GM18909 (cell line): ENCODE measurements at regions not wholly inside any gene's neighbourhood (a gene's known extent, or its start where the extent isn't known, plus 50 kb on each side); places are given as distances from the start of the nearest gene placed in this dataset.
"Not testable (repeated sequence)": the region's sequence is repeated elsewhere in the genome, so short reads cannot be mapped to it uniquely, and the experiment has no call there.

Experiments
- ATAC-seq: cut with Tn5 transposase; IDR thresholded peaks from one replicate; pipeline ENCODE4 v1.9.1; 2021; ENCODE audit warnings: mild to moderate bottlenecking; ENCODE audit not compliant: unreplicated experiment, poor library complexity

DNA sequence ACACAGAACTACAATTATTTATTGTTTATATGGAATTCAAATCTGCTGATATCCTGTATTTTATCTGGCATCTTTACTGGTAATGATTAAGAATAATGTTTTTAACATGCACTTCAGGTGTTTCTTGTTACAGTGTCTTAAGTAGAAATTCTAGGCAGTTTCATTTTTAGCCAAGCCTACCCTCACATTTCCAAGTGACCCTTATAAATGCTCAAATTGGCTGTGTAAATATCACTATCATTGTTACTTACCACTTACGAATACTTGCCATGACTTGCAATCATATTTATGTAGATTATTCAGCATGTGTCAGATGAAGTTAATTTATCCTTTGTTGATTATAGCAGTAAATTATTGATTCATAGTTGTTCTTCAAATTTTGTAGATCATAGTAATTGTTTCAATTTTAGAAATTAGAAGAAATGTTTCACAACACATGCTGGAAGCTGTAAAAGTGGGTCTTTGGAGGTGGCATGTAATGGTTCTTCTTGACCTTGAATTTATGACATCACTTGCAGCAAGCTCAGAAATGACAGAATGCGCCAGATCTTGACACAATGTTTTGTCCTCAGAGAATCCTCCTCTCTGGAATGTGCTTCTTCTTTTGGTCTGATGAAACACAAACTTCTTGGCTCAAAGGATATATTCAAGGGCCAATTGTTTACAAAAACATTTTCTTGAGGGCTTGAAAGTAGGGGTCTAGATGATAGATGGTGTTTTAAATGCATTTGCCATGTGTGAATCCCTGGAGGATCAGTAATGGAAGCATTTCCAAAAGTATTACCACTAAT, 471.8 kb downstream of the COL12A1 start:
- no peak for ATAC-seq

DNA sequence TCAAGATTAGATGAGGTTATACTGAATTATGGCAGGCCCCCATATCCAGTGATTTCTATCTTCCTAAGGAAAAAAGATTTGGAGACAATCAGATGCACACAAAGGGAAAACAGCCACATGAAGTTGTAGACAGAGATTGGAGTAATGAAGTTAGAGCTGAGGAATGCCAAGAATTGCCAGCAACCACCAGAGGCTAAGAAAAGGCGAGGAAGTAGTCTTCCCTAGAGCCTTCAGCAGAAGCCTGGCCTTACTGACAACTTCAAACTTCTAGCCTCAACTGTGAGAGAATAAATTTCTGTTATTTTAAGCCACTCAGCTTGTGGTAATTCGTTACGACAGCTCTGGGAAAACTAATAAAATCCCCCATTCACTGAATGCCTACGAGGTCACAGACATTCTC, 473.9 kb downstream of the COL12A1 start:
- ATAC-seq: no peak

DNA sequence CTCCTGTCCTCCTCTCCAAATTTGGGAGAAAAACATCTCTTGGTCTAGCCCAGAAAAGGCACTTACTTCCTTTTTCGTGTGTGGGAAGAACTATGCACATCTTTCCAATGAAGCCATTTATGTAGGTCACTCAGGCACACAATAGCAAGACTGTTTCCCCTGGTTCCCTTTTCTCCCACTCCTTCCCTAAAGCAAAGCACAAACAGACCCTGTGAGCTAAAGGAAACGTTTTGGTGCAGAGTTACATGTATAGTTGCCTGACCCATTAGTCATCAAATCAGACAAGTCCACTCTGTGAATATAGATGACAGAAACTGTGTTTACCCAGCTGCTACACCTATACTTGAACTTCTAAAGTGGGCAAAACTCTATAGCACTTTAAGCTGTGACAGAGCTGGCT, 474.6 kb downstream of the COL12A1 start:
- ATAC-seq: no peak

DNA sequence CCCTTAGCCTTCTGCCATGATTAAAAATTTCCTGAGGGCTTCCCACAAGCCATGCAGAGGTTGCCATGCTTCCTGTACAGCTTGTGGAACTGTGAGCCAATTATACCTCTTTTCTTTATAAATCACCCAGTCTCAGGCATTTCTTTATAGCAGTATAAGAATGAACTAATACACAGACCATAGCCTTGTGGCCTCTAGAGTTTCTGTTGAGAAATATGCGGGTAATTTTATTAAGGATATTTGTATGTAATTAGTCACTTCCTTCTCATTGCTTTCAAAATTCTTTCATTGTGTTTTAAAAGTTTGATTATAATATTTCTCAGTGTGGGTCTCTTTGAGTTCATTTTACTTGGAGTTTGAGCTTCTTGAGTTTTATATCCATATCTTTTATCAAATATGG, 484.9 kb downstream of the COL12A1 start:
- no peak for ATAC-seq

DNA sequence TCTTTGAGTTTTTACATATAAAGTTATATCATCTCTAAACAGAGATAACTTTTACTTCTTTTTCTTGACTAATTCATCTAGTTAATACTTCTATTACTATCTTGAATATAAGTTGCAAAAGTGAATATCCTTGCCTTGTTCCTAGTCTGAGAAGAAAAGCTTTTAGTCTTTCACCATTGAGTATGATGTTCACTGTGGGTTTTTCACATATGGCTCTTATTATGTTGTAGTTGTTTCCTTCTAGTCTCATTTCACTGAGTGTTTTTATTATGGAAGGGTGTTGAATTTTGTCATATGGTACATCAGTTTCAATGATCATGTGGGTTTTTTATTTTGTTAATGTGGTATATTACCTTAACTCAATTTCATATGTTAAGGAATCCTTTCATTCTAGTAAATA, 488.3 kb downstream of the COL12A1 start:
- no peak for ATAC-seq

DNA sequence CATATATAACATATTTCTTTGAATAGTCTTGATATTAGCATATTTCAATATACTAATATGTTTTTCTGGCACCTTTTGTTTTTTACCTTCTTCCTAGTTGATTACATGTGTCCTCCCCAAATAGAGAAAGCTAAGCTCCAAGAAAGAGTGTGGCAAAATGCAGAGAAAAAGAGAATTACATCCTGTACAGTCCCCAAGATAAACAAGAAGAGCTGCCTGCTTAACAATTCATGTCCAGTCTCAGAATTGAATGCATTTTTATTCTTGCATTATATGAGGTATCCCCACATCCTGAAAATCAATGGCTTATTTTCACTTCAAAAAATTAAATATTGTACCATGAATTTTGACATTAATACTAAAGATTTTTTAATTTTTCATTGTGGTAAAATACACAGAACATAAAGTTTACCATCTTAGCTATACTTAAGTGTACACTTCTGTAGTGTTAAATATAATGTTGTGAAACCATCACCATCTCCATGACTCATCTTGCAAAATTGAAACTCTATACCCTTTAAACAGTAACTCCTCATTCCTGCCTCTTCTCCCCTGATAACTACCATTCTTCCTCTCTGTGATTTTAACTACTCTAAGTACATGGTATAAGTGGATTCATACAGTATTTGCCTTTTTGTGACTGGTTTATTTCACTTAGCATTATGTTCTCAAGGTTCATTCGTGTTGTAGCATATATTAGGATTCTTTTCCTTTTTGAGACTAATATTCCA, 490.3 kb downstream of the COL12A1 start:
- ATAC-seq: no peak

DNA sequence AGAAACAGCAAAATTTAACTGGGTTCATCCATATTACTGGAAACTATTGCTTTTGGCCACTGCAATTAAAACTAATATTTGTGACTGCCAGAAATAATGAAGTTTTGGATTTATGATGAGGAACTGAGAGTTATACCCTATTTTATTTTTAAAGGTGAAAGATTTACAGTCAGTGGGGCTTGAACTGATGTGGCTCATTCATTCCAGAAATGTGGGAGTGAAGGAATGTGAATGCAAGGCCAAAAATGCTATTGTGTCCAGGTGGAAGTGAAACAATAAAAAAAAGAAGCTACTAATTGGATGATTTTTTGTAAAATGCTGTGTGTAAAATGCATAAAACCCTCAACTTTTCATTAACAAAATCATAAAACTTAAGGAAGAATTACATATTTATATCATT, 491.9 kb downstream of the COL12A1 start:
- ATAC-seq: no peak

DNA sequence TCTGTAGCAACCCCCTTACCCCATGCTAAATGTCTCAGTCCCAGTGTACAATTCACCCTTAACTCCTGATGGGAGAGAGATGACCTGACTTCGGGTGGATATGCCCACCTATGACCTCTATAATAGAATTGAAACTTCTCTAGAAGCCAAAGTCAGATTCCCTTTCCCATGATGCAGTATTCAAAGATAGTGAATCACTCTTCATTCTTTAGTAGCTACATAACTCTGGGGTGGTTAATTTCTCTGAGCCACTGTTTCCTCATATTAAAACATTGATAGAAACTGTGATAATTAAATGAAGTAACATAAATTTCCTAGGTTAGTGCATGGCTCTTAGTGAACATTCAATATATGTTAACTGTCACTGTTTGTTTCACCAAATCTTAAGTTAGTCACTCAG, 500.4 kb downstream of the COL12A1 start:
- ATAC-seq: no peak

DNA sequence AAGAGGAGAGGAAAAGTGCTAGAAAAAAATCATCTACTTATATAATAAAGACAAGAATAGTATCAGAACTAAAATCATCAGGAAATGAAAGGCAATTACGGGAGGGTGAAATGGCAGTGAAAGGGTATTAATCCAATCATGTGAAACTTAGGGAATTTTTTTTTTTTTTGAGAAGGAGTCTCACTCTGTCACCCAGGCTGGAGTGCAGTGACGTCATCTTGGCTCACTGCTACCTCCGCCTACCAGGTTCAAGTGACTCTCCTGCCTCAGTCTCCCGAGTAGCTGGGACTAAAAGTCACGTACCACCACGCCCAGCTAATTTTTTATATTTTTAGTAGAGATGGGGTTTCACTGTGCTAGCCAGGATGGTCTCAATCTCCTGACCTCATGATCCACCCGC, 501.3 kb downstream of the COL12A1 start:
- ATAC-seq: not testable (repeated sequence)

DNA sequence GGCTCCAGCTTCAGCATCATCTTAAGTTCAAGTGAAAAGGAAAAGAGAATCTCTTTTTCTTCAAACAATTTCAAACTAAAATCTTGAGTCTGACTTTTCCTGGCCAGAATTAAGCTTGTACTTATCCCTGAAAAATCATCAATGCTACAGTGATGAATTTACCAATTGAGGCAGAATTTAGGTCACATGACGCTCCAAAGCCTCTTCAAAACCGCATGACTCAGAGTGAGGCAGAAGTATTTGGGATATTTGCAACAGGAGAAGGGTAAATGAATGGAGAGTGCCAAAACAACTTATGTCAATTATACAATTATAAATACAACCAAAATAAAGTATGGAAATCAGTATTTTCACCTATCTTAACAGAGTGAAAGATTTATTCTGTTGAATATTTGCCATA, 515.5 kb downstream of the COL12A1 start:
- no peak for ATAC-seq

DNA sequence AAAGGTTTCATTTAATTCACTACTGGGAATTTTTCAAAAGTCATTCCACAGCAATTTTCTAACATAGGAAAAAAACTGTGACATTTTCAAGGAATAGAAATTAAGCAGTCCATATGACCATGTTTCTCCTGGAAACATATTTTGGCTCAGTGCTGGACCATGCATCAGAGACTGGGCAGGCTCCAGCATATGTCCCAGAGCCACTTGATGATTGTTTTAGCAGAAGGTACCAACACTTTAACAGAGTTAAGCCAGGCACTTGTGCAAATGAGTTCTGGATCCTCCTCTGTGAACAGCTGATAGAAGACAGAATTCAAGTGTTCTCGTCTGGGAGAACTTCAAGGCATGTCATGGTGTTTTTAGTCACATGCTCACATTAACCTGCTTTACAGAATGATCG, 516.3 kb downstream of the COL12A1 start:
- ATAC-seq: no peak

DNA sequence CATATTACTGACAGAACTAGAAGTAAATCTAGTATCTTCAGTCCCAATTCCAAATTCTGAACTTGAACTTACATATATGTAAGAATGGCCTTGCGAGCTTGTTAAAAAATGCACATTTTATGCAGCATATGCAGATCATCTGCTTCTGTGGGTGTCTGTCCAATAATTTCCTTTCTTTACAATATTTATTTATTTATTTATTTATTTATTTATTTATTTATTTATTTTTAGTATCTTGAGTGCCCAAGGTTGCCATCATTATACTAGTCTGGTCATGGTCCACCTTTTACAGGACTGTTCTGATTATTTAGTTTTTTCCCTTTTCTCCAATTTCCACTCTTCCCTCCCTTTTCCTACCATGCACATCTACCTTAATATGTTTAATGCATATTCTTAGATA, 528.4 kb downstream of the COL12A1 start:
- ATAC-seq: no peak

DNA sequence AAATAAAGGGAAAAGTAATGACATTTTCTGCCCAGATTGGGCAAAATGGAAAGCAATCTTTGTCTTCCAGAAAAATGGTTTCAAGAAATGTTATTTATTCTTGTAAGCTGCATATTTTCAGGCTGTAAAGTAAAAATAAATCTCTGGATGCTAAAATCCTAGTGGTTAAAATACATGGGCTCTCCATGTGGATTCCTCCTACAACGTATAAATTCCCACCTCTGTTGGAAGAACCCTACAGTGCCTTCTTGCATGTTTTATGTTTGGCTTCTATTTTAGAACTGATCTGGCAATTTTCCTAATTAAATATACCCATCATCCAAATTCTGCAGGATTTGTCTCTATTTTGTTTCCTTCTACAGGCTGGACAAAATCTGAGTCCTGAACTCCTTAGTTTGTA, 528.9 kb downstream of the COL12A1 start:
- ATAC-seq: no peak

DNA sequence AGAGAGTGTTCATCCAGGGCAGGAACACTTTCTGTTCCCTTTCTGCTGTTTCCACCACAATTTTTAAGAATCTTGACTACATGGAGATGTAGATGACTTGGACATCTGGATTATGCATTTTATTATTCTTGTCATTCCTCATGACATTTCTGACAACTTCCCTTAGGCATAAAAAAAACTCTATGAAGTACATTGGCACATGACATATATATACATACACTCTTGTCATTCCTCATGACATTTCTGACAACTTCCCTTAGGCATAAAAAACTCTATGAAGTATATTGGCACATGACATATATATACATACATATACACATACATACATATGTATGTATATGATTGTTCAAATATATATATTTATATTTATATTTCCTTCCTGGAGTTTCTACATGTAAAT, 531.5 kb downstream of the COL12A1 start:
- no peak for ATAC-seq

DNA sequence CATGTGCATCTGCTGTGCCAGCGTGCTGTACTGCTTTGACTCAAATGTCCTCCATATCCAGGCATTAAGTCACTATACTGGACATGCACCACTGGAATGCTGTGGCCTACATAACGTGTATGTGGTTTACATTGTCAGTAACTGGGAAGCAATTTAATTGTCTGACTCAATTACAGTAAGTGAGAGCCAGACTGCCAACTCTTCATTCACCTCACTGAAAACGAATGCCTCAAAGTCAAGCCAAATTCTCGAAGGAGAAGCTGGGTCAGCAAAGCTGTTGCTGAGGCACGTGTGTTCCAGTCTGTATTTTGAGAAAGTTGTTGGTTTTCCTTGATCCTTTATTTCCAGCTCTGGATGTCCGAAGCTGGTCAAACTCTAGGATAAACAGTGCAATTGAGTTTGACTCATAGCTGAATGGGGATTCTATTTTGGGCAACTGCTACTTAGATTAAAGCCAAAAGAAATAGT, 534.3 kb downstream of the COL12A1 start:
- ATAC-seq: no peak

DNA sequence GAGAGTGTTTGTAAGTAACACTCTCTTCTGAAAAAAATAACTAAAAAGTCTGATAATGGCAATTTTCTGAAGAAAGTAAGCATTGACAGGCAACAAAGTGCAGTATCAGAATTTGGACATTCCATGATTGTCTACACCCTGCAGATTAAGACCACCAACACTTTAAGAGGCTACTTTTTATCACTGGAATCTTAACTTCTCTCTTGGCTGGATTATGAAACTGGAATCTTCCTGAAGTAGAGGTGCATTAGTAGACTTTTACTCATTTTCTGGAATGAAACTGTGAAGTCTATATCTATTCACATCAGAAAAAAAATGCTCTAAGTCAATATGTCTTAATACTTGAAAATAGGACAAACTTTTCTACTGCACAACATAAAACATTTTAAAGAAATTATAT, 547.5 kb downstream of the COL12A1 start:
- ATAC-seq: no peak

DNA sequence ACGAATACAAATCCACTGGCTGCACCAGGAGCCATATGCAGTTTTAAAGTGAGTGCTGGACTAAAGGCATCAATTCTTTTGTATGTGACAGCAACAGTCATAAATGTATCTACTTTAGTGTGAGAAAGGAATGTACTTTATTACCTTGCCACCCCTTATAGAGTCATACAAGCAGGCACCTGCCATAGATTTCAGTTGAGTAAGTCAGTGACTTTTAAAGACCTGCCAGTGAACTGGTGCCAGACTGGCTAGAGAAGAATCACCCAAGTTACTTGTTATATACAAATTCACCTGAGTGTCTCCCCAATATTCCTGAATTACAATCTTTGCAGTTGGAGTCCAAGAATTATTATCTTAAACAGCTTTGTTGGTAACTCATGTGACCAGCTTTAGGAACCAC, 547.9 kb downstream of the COL12A1 start:
- no peak for ATAC-seq

DNA sequence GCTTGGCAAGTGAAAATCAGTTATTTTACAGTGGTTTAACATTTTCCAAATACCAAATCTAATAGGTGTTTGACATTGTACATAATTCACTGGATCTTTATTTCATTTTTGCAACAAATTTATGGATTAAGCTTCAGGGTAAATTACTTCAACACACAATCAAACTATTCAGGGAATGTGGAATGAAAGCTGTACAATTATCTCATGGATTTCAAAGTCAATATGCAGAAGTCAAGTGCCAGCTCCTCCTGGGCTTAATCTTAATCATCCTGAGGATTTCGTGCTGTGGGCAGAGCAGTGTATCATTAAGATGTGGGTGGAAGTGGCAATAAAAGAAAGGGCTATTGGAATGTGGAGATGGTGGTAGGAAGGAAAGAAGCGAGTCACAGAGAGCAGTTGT, 548.8 kb downstream of the COL12A1 start:
- no peak for ATAC-seq

DNA sequence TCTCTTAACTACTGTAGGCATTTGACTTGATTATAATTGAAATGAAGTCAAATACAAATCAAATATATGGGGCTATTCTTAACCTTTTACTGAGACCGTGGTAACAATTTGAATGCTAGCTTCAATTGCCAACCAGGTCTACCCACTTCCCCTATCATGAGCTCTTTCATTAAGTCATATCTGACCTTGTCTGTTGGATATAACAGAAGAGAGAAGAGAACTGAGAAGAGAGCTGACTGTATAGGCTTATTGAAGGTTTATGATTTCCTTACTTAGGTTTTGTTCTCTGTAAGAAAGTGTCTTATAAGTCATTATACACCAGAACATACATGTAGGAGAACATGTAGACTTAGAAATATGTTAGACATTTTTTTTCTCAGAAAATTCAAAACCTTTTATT, 549.4 kb downstream of the COL12A1 start:
- no peak for ATAC-seq

DNA sequence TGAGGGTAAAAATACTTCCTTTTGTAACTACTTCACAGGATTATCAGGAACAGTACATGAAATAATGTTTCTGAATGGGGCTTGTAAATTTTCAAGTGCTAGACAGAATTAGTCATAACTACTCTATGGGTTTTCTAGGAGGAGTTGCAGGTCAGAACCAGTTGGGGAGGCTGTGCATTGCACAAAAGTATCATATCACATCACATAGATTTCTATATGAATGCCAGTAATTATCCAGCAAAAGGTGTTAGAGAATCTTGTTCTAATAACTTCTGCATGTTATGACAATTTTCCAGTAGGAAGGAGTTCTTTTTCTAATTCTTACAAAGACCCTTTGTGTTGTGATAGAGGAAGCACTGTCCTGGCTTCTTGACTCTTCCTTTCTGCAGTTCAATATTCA, 551.6 kb downstream of the COL12A1 start:
- ATAC-seq: no peak

DNA sequence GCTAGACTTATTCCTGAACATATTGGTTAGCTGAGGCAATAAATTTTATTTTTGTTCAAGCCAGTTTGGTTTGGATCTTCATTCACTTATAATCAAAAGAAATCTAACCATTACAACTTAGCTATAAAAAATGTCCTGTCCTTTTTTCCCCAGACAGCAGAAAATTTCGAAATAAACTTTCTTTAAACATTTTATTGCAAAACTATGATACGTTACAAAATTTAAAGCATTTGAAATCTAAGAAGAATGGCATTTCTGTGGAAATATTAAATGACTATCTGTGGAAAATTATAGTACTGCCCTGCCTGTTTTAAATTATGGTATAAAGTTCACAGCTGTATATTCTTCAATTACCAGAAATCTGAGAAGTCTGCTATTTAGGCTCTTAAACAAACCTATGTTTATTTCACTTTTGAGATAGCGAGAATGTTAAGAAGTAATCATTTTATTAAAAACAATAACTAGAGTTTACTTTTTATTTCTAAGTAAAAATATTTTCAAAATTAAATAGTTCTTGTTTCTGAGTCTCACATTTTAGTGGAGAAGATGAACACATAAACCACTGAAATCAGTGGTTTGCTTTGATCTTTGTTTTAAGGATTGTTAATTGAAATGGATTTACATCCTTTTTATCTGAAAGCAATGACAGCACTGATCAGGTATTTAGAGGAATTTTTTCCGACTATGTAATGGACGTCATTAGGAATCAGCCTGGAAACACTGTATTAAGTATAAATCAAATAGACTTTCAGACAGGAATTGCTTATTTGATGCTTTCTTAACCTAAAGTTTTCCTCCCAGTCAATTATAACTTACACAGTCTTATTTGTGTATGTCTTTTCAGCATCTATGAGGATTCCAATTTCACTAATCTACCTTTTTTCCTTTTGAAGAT, 553.7 kb downstream of the COL12A1 start:
- ATAC-seq: no peak
